ENCODE measurements at regions not wholly inside any gene's neighbourhood (a gene's known extent, or its start where the extent isn't known, plus 50 kb on each side); places are given as distances from the start of the nearest gene placed in this dataset.

GRCh38 chr2:12151716-12152115 lies 405.3 kb downstream of the LPIN1 start:
- BruUV-seq (replicated peaks): no TSS peak
- POLR2A ChIA-PET: no interaction called here
- dilution Hi-C loops (cut with MboI; ENCODE audit: extremely low pct_ligation_motif_present, low sequenced_read_pairs): no loop called here
- H3K27me3 ChIP-seq (ENCODE audit: control insufficient read depth in 2 of 2, insufficient read depth in 2 of 2, low read length in 2 of 2): peaks cover 0 to 5% of the 10 kb centered on the region in 2 experiments
- H4K20me1 ChIP-seq (replicated peaks; ENCODE audit: control insufficient read depth, extremely low read depth, insufficient read depth, low read length): no peaks in the 10 kb centered on the region
- CTCF ChIA-PET: no interaction called here
- no peak for TF ChIP-seq MYC (IDR thresholded peaks at IDR 0.05; ENCODE audit: low read depth, low read length)
- TF ChIP-seq POLR2AphosphoS5 (IDR thresholded peaks at IDR 0.05; ENCODE audit: insufficient read depth, low read depth, low read length): no peak
- no peak overlapping the region for H3K4me3 ChIP-seq (replicated peaks in 1 of 3; ENCODE audit: insufficient read depth in 1 of 3, low read depth in 1 of 3, low read length in 3 of 3)
- intact Hi-C loops (cut with micrococcal nuclease): no loop called here
- no peak overlapping the region for H3K4me2 ChIP-seq (ENCODE audit: insufficient read depth, low read length)
- no peaks in the 10 kb centered on the region for H3K36me3 ChIP-seq (ENCODE audit: control insufficient read depth in 2 of 2, extremely low read depth in 1 of 2, insufficient read depth in 2 of 2, low read length in 2 of 2)
- no peak overlapping the region for H3K9ac ChIP-seq (replicated peaks; ENCODE audit: extremely low read depth, insufficient read depth, low read length)
- H3K9me1 ChIP-seq (replicated peaks; ENCODE audit: control insufficient read depth, extremely low read depth, insufficient read depth, low read length): no peaks in the 10 kb centered on the region
- H3K27ac ChIP-seq (ENCODE audit: insufficient read depth, low read depth, low read length): no peak overlapping the region
- FAIRE-seq: no peak
- no peak for DNase-seq (ENCODE audit: low read depth, low spot score)
- peaks cover 19% of the 10 kb centered on the region for H3K4me1 ChIP-seq (ENCODE audit: control insufficient read depth, extremely low read depth, insufficient read depth, low read length)
- no peak overlapping the region for H2AFZ ChIP-seq (ENCODE audit: low read depth, low read length)
- no peaks in the 10 kb centered on the region for H3K79me2 ChIP-seq (ENCODE audit: control insufficient read depth, insufficient read depth, low read length)
- no peaks in the 10 kb centered on the region for H3K9me3 ChIP-seq (replicated peaks; ENCODE audit: control insufficient read depth, insufficient read depth, low read length)

- FAIRE-seq (no peak), DNase-seq (ENCODE audit: low read depth, low spot score) (no peak)
- TF ChIP-seq FOS (IDR thresholded peaks at IDR 0.05; ENCODE audit: borderline replicate concordance, insufficient read depth, low read length) (no peak), POLR2AphosphoS5 (IDR thresholded peaks at IDR 0.05; ENCODE audit: insufficient read depth, low read depth, low read length) (no peak), CTCF (IDR thresholded peaks at IDR 0.05; ENCODE audit: extremely low read depth in 1 of 2, insufficient read depth in 1 of 2, low read depth in 1 of 2, low read length in 2 of 2) (no peak), POLR2A (IDR thresholded peaks at IDR 0.05; ENCODE audit: low read depth, low read length) (no peak), MAX (IDR thresholded peaks at IDR 0.05; ENCODE audit: insufficient read depth, insufficient read length) (no peak), MYC (IDR thresholded peaks at IDR 0.05; ENCODE audit: low read depth, low read length) (no peak), GATA2 (IDR thresholded peaks at IDR 0.05; ENCODE audit: insufficient read depth, insufficient read length, low read depth, low read length) (no peak), EZH2 (IDR thresholded peaks at IDR 0.05; ENCODE audit: borderline replicate concordance, low read depth, low read length, severe bottlenecking) (no peak), JUN (IDR thresholded peaks at IDR 0.05; ENCODE audit: borderline replicate concordance, insufficient read depth, insufficient read length, low read depth) (no peak)
- intact Hi-C loops (cut with micrococcal nuclease) (no loop called here), dilution Hi-C loops (cut with MboI; ENCODE audit: extremely low pct_ligation_motif_present, low sequenced_read_pairs) (no loop called here)
- H3K27ac ChIP-seq (ENCODE audit: insufficient read depth, low read depth, low read length): no peak overlapping the region
- BruUV-seq (replicated peaks): no TSS peak
- H4K20me1 ChIP-seq (replicated peaks; ENCODE audit: control insufficient read depth, extremely low read depth, insufficient read depth, low read length): no peaks in the 10 kb centered on the region
- H3K9me3 ChIP-seq (replicated peaks; ENCODE audit: control insufficient read depth, insufficient read depth, low read length): no peaks in the 10 kb centered on the region
- no peak overlapping the region for H3K9ac ChIP-seq (replicated peaks; ENCODE audit: extremely low read depth, insufficient read depth, low read length)
- peaks cover 0 to 5% of the 10 kb centered on the region in 2 experiments for H3K27me3 ChIP-seq (ENCODE audit: control insufficient read depth in 2 of 2, insufficient read depth in 2 of 2, low read length in 2 of 2)
- no peaks in the 10 kb centered on the region for H3K9me1 ChIP-seq (replicated peaks; ENCODE audit: control insufficient read depth, extremely low read depth, insufficient read depth, low read length)
- H3K79me2 ChIP-seq (ENCODE audit: control insufficient read depth, insufficient read depth, low read length): no peaks in the 10 kb centered on the region
- no peak overlapping the region for H3K4me2 ChIP-seq (ENCODE audit: insufficient read depth, low read length)
- POLR2A ChIA-PET: no interaction called here
- peaks cover 21% of the 10 kb centered on the region for H3K4me1 ChIP-seq (ENCODE audit: control insufficient read depth, extremely low read depth, insufficient read depth, low read length)
- H3K36me3 ChIP-seq (ENCODE audit: control insufficient read depth in 2 of 2, extremely low read depth in 1 of 2, insufficient read depth in 2 of 2, low read length in 2 of 2): no peaks in the 10 kb centered on the region
- no peak overlapping the region for H3K4me3 ChIP-seq (replicated peaks in 1 of 3; ENCODE audit: insufficient read depth in 1 of 3, low read depth in 1 of 3, low read length in 3 of 3)
- H2AFZ ChIP-seq (ENCODE audit: low read depth, low read length): no peak overlapping the region
- CTCF ChIA-PET: no interaction called here
Observed at GRCh38 chr2:12152888-12153287, 406.5 kb downstream of the LPIN1 start.

All from endothelial cell of umbilical vein (primary cell).